ENCODE measurements at regions not wholly inside any gene's neighbourhood (a gene's known extent, or its start where the extent isn't known, plus 50 kb on each side); places are given as distances from the start of the nearest gene placed in this dataset.

GRCh38 chr16:87007907-87008306 is 309.3 kb downstream of the C16orf95 start:
- TF ChIP-seq CTCF (IDR thresholded peaks at IDR 0.05): no peak
- no peak for TF ChIP-seq POLR2A (IDR thresholded peaks at IDR 0.05)

Measured in heart left ventricle (tissue), 13 donors.